CD14-positive monocyte (primary cell): ENCODE measurements at regions not wholly inside any gene's neighbourhood (a gene's known extent, or its start where the extent isn't known, plus 50 kb on each side); places are given as distances from the start of the nearest gene placed in this dataset.

Source experiments
- DNase-seq, 3 donors: peaks; one replicate each; pipeline ENCODE4 v3.0.0-alpha.2; 2011 to 2022
- H2AFZ ChIP-seq: 2 replicates; pipeline ENCODE4 v1.6.0; 2012; ENCODE audit warnings: mild to moderate bottlenecking, low read depth, low read length, inconsistent platforms; ENCODE audit not compliant: insufficient read depth, poor library complexity, severe bottlenecking
- H3K27ac ChIP-seq, 2 donors: 1 replicate in 1 of 2; 2 replicates in 1 of 2; pipeline ENCODE4 v1.5.1; 2012 to 2013; ENCODE audit warnings: low read length in 2 of 2, control low read depth in 1 of 2, inconsistent platforms in 1 of 2, low read depth in 1 of 2, mild to moderate bottlenecking in 1 of 2
- H3K27me3 ChIP-seq, 2 donors: one replicate each; pipeline versions ENCODE4 v1.6.0 to v1.6.1; 2011 to 2013; ENCODE audit warnings: low read length in 2 of 2; ENCODE audit not compliant: control insufficient read depth in 2 of 2, insufficient read depth in 2 of 2
- H3K36me3 ChIP-seq, 2 donors: replicated peaks in 1 of 2; 1 replicate in 1 of 2; 2 replicates in 1 of 2; pipeline versions ENCODE4 v1.5.1 to v1.6.1; 2012 to 2013; ENCODE audit warnings: low read length in 2 of 2, control low read depth in 1 of 2, inconsistent platforms in 1 of 2, mild to moderate bottlenecking in 1 of 2; ENCODE audit not compliant: insufficient read depth in 2 of 2, control insufficient read depth in 1 of 2
- H3K4me1 ChIP-seq, 2 donors: 1 replicate in 1 of 2; 2 replicates in 1 of 2; pipeline versions ENCODE4 v1.5.1 to v1.6.1; 2012 to 2013; ENCODE audit warnings: low read length in 2 of 2, control low read depth in 1 of 2, inconsistent platforms in 1 of 2, mild to moderate bottlenecking in 1 of 2, moderate library complexity in 1 of 2; ENCODE audit not compliant: insufficient read depth in 2 of 2, control insufficient read depth in 1 of 2
- H3K4me2 ChIP-seq: replicated peaks from 2 replicates; pipeline ENCODE3; 2012; ENCODE audit warnings: low read length, moderate library complexity, mild to moderate bottlenecking; ENCODE audit not compliant: poor library complexity, severe bottlenecking; ENCODE audit errors: extremely low read depth
- H3K4me3 ChIP-seq, 3 experiments: fragments of 200-600 bp in 1 of 3; sonication (generic) in 1 of 3; replicated peaks in 1 of 3; 1 replicate in 2 of 3; 2 replicates in 1 of 3; pipeline ENCODE4 v1.5.1; 2011 to 2013; ENCODE audit warnings: low read length in 3 of 3, mild to moderate bottlenecking in 3 of 3, control low read depth in 2 of 3, low read depth in 2 of 3, inconsistent platforms in 1 of 3, moderate library complexity in 1 of 3
- H3K79me2 ChIP-seq: 2 replicates; pipeline ENCODE4 v1.6.0; 2012; ENCODE audit warnings: mild to moderate bottlenecking, control low read depth, inconsistent platforms, low read length, moderate library complexity; ENCODE audit not compliant: insufficient read depth
- H3K9ac ChIP-seq: 2 replicates; pipeline ENCODE4 v1.6.0; 2017; ENCODE audit warnings: low read length, mild to moderate bottlenecking; ENCODE audit not compliant: insufficient read depth, poor library complexity, severe bottlenecking
- H3K9me3 ChIP-seq, 2 donors: replicated peaks in 1 of 2; 1 replicate in 1 of 2; 2 replicates in 1 of 2; pipeline versions ENCODE4 v1.5.1 to v1.6.1; 2012 to 2013; ENCODE audit warnings: low read length in 2 of 2, control low read depth in 1 of 2; ENCODE audit not compliant: control insufficient read depth in 1 of 2, insufficient read depth in 1 of 2
- H4K20me1 ChIP-seq: 2 replicates; pipeline ENCODE4 v1.6.0; 2012; ENCODE audit warnings: mild to moderate bottlenecking, low read length, control low read depth, moderate library complexity; ENCODE audit not compliant: insufficient read depth
- H3K27ac Mint-ChIP-seq, 7 donors: one replicate each; pipeline ENCODE4 v1.8.0; 2020; ENCODE audit warnings: mild to moderate bottlenecking in 7 of 7, mixed read lengths in 7 of 7, moderate library complexity in 6 of 7, inconsistent platforms in 2 of 7
- H3K27me3 Mint-ChIP-seq, 3 donors: one replicate each; pipeline ENCODE4 v1.8.0; 2021 to 2022; ENCODE audit warnings: low read depth in 3 of 3, mild to moderate bottlenecking in 3 of 3, mixed read lengths in 3 of 3, moderate library complexity in 3 of 3, inconsistent platforms in 1 of 3
- H3K36me3 Mint-ChIP-seq, 2 donors: one replicate each; pipeline ENCODE4 v1.8.0; 2020; ENCODE audit warnings: mixed read lengths in 2 of 2, inconsistent platforms in 1 of 2, mild to moderate bottlenecking in 1 of 2
- H3K4me1 Mint-ChIP-seq: one replicate; pipeline ENCODE4 v1.8.0; 2020; ENCODE audit warnings: mild to moderate bottlenecking, mixed read lengths
- H3K4me3 Mint-ChIP-seq, 2 donors: one replicate each; pipeline ENCODE4 v1.8.0; 2020; ENCODE audit warnings: mild to moderate bottlenecking in 2 of 2, mixed read lengths in 2 of 2, moderate library complexity in 1 of 2
- H3K9me3 Mint-ChIP-seq, 7 donors: one replicate each; pipeline ENCODE4 v1.8.0; 2020 to 2022; ENCODE audit warnings: mixed read lengths in 7 of 7, mild to moderate bottlenecking in 6 of 7, moderate library complexity in 6 of 7, inconsistent platforms in 2 of 7
- CTCF ChIP-seq: fragments of 200-600 bp; IDR thresholded peaks from one replicate; pipeline ENCODE4 v1.8.0; 2022; ENCODE audit warnings: antibody characterized with exemption, mild to moderate bottlenecking
- WGBS: methylation state at CpG from one replicate; pipeline ENCODE4 v1.1.5; 2013; ENCODE audit warnings: missing lambda C conversion rate; ENCODE audit not compliant: insufficient coverage; 5-methylcytosine and 5-hydroxymethylcytosine counted together
- intact Hi-C, 2 donors: fragments of 100-400 bp; cut with micrococcal nuclease; formaldehyde crosslinking; loops; one replicate each; pipeline versions ENCODE4 v1.15.0 to v1.15.1; 2023

GRCh38 chr7:142408794-142409193 is 150.9 kb upstream of the PRSS58 start:
- Histone ChIP-seq H3K79me2 (no peaks in the 10 kb centered on the region), H3K36me3 (no peaks in the 10 kb centered on the region), H3K9me3 (no peaks in the 10 kb centered on the region), H3K4me2 (no peak overlapping the region), H3K4me1 (peaks cover 0 to 10% of the 10 kb centered on the region in 2 donors), H3K9ac (no peak overlapping the region), H2AFZ (no peak overlapping the region), H3K4me3 (no peak overlapping the region), H3K27ac (no peak overlapping the region), H4K20me1 (no peaks in the 10 kb centered on the region), H3K27me3 (no peaks in the 10 kb centered on the region)
- intact Hi-C loops = no loop called here
- Mint-ChIP-seq H3K4me1 (peaks cover 14% of the 10 kb centered on the region), H3K4me3 (no peak overlapping the region), H3K9me3 (no peaks in the 10 kb centered on the region), H3K27ac (no peak overlapping the region), H3K27me3 (no peaks in the 10 kb centered on the region), H3K36me3 (no peaks in the 10 kb centered on the region)
- no peak for DNase-seq
- no peak for TF ChIP-seq CTCF

- Mint-ChIP-seq H3K4me1 (peaks cover 14% of the 10 kb centered on the region), H3K27me3 (no peaks in the 10 kb centered on the region), H3K36me3 (no peaks in the 10 kb centered on the region), H3K9me3 (no peaks in the 10 kb centered on the region), H3K4me3 (no peak overlapping the region), H3K27ac (no peak overlapping the region)
- H3K4me2 ChIP-seq = no peak overlapping the region
- H3K36me3 ChIP-seq = no peaks in the 10 kb centered on the region
- H3K79me2 ChIP-seq = no peaks in the 10 kb centered on the region
- peak overlapping the region; percentile 6 for H2AFZ ChIP-seq
- H3K9me3 ChIP-seq = no peaks in the 10 kb centered on the region
- H3K27ac ChIP-seq = no peak overlapping the region
- no peak for DNase-seq
- H3K4me3 ChIP-seq = no peak overlapping the region
- no peaks in the 10 kb centered on the region for H4K20me1 ChIP-seq
- H3K27me3 ChIP-seq = no peaks in the 10 kb centered on the region
- no peak overlapping the region for H3K9ac ChIP-seq
- no peak for TF ChIP-seq CTCF
- peaks cover 0 to 10% of the 10 kb centered on the region in 2 donors for H3K4me1 ChIP-seq
- WGBS = no CpG with 5 or more reads among the region's 8 CpGs
- intact Hi-C loops = no loop called here
Measured at GRCh38 chr7:142407939-142408570, 150.2 kb upstream of the PRSS58 start.
